ENCODE measurements at regions not wholly inside any gene's neighbourhood (a gene's known extent, or its start where the extent isn't known, plus 50 kb on each side); places are given as distances from the start of the nearest gene placed in this dataset.
A peak's percentile ranks its signal among the peaks of the same experiment; 100 is the strongest.
"Not testable (repeated sequence)": the region's sequence is repeated elsewhere in the genome, so short reads cannot be mapped to it uniquely, and the experiment has no call there.

GRCh38 chr3:169029674-169030285 is 633.7 kb downstream of the MECOM start:
- no peak for DNase-seq

GRCh38 chr3:169028716-169029115 is 634.8 kb downstream of the MECOM start:
- DNase-seq, result no peak

DNA sequence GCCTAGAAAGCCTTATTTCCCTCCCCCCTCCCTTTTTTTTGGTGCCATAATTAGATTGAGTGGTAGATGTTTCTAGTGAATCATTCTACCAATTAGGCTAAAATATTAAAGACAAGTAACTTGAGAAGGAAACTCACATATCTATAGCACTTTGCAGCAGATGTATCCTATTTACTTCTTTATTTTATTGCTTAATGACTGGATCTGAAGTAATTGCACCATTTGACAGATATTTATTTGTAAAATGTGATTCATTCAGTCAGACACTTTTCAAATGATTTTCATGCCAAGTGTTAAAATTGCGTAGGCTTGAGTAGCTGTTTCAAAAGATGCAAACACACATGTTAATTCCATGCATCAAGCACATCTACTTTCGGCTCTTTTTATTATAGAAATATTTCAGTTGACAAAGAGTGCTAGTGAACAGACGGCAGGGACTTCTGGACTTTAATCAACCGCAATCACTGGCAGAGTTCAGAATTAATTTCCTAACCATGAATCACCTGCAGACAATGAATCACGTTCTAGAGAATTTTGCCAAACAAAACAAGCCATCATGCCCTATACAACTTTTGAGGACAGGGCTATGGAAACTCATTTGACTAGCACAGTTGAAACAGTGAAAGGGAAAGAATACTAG is 636.8 kb downstream of the MECOM start:
- DNase-seq, result peak; percentile 94

DNA sequence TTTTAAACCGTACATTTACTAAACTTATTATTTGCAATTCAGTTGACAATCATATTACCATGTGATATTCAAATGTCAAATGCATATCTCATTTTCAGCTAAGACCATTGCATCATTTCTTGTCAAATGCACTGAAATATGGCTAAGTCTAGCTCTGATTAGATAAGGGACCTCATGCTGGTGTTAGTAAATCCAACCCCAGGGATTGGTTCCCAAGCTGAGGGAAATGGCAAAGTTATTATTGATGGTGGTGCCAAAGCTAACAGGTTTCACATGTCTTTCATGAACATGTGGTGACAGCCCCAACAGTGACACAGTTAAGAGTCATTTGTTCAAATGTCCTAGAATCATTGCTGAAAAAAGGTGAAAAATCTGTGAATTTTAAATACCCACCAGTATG is 641.1 kb downstream of the MECOM start:
- no peak for DNase-seq

DNA sequence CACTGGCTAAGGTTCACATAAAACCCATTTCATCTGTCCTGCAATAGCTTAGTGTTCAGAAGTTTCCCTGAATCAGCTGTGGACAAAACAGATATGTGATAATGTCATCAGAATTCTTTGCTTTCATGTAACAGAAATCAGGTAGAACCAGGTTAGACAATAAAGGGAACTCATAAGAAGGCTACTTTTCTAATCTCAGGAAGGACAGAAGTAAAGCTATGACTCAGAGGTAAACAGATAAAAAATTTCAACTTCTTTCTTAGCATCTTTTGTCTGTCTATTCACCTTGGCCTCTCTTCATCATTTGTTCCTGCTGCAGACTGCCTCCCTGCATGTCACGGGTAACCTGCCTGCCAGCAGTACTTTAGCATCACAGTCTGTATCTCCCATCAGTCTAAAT is 643.1 kb downstream of the MECOM start:
- DNase-seq, result no peak

DNA sequence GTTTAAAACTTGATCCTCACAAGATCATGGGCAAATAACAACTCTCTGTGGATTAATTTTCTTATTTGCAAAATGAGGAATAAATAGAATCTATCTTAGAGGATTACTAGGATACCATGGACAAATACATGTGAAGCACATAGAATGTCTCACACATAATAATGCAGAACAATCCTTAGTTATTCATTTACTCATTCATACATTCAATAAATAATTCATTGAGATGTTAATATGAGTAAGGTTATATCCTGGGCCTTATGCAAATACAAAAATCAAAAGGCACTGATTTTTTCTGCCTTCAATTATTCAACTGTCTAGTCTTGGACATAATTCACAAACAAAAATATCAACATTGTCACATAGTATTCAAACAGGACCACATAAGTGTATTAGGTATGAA is 654.1 kb downstream of the MECOM start:
- DNase-seq, result no peak

DNA sequence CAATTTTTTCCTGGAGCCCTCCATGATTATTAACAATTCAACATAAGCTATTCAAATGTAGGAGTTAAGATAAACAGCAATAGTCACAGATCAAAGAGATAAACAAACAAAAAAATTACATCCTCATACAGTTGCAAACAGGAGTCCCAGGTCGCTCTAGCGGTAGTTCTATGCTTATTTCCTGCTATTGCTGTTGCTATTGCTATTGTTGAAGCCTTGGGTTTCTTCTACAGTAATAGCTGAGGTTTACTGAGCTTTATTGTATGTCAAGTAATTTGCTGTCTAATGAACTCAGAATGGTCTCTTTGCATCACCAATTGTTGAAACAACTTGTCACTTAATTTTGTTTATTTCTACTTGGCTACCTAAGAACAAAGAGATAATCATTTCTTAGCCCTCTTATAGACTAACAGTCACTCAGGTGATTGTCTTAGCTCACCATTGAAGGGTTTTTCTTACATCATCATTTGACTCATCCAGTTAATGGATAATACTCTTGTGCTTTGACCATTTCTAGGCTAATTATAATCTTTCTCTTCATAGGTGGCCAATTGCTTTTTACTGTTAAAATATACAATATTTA is 654.6 kb downstream of the MECOM start:
- DNase-seq, result no peak

DNA sequence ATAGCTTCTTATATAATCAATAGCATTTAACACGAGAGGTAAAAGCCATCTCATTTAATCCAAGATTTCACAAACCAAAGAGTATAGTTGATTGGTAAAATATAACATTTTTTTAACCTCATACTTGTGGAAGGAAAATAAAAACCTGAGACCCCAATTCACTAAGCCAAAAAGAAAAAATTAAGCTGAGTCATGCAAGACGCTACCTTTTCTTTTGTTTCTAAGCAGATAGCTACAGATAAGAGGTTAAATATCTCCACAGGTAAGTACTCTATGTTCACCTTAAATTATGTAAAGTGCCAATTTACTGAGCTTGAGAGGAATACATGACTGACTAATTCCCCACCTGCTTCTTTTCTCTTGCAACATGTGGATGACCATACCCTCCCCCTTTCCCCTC is 656.4 kb downstream of the MECOM start:
- DNase-seq, result no peak

DNA sequence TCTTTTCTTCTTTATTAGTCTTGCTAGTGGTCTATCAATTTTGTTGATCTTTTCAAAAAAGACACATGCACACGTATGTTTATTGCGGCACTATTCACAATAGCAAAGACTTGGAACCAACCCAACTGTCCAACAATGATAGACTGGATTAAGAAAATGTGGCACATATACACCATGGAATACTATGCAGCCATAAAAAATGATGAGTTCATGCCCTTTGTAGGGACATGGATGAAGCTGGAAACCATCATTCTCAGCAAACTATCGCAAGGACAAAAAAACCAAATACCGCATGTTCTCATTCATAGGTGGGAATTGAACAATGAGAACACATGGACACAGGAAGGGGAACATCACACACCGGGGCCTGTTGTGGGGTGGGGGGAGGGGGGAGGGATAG is 657.1 kb downstream of the MECOM start:
- not testable (repeated sequence) for DNase-seq

- DNase-seq, result peak; percentile 43
These were observed 660.8 kb downstream of the MECOM start for GRCh38 chr3:169002689-169003088.

DNA sequence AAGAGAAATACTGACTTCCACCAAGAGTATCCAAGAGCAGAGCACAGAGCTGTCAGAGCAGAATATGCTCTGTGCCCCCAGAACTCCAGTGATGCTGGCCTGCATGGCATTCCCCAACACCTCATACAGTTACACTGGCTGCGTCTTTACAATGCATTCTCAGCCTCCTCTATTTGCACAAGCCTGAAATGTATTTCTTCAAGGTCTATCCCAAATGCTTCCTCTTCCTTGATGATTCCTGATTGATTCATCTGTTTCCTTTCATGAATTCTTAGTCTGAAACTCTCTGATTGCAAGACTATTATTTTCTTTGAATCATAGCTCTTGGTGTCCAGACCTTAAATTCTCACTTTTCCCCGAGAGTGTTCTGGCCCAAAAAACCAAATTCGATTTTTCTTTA is 664.7 kb downstream of the MECOM start:
- peak; percentile 59 for DNase-seq

DNA sequence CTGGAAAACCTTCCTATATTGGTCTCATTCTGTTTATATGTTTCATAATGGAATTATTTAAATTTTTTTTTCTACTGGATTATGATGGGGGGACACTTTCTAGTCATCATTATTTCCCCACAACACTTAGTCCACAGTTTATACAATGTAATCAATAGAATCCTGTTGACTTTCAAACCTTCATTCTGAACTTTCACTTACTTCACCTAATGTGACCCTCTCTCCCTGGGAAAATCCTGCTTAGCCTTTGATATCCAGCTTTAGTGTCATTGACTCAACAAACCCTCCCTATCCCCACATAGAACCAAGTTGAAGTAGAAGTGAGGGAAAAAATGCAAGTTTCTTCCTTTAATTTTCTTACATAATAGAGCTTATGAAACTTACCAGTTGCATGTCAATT is 666.0 kb downstream of the MECOM start:
- DNase-seq, result no peak

GRCh38 chr3:168996622-168997021 is 666.9 kb downstream of the MECOM start:
- DNase-seq, result no peak

GRCh38 chr3:168995129-168995528 is 668.4 kb downstream of the MECOM start:
- DNase-seq, result no peak

- DNase-seq, result peak; percentile 13
These were observed 671.7 kb downstream of the MECOM start for GRCh38 chr3:168991803-168992202.

DNA sequence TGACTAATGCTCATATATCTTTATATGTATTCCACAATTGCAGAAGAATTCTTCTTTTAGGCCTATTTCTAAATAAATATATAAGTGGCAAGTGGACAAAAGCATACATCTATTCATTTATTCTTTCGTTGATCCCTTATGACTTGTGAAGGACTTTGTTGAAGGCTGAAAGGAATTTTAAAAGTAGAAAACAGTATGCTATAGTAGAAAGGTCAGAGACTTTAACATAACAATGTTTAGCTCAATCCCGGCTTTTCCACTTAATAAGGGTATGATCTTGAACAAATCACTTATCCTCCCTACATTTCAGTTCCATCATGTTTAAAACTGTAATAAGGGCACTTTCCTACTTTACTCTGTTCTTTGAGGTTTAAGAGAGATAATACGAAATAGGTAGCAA is 672.9 kb downstream of the MECOM start:
- no peak for DNase-seq

- no peak for DNase-seq
These were observed 673.4 kb downstream of the MECOM start for GRCh38 chr3:168990134-168990533.

GRCh38 chr3:168989396-168989795 is 674.1 kb downstream of the MECOM start:
- peak; percentile 58 for DNase-seq

DNA sequence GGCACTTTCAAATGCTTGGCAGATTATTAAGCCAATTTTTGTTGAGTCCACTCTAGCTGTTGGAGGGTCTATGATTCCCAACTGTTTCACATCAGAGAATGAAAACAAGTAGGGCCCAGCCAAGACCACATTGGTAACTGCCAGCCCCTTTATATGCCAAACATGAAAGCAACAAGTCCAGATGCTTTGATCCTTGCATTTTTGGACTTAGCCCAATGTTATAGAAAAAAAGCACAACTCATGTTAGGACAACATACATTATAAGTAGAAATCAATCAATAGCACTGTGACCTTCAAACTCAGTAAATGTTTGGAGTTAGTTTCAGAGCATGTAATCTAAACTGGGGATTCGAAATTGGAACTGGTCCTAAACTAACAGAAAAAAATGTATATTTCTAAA is 674.7 kb downstream of the MECOM start:
- no peak for DNase-seq

DNA sequence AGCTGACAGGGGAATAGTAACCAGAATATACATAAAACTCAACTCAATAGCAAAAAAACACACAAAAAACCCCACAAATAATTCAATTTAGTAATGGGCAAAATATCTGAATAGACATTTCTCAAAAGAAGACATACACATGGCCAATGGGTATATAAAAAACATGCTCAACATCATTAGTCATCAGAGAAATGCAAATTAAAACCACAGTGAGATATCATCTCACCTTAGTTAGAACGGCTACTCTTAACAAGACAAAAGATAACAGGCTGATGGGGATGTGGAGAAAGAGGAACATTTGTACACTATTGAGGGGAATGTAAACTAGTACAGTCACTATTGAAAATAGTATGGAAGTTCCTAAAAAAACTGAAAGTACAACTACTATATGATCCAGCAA is 678.6 kb downstream of the MECOM start:
- no peak for DNase-seq

- no peak for DNase-seq
These were observed 680.5 kb downstream of the MECOM start for GRCh38 chr3:168983046-168983445.

- DNase-seq, result no peak
These were observed 682.1 kb downstream of the MECOM start for GRCh38 chr3:168981396-168981795.

DNA sequence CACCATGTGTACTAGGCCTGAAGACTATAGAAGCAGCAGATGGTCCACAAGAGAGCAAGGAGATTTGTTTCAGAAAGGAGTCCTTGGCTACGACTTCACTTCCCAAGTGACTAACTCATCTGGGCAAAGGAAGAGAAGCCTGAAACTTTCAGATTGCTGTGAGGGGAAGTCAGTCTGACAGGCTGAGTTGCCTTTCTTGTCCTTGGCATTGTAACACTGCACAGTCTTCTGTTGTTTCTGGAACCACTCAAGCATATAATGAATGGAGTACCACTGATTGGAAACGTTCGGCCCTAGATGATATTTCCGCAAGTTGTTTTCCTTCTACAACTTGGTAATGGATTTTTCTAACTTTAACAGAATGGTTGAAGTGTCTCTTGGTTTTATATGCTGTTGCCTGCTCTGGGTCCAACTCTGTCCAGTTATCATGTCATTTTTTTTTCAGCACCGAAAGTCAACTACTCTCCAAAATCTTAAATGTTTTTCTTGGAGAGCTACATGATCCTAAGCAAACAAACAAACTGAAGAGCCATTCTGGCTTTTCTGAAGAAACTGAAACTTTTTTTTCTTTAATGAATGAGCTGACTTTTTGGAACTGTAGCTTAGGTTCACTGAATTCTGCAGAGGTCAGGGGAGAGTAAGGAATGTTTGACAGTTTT is 685.7 kb downstream of the MECOM start:
- peak; percentile 61 for DNase-seq

DNA sequence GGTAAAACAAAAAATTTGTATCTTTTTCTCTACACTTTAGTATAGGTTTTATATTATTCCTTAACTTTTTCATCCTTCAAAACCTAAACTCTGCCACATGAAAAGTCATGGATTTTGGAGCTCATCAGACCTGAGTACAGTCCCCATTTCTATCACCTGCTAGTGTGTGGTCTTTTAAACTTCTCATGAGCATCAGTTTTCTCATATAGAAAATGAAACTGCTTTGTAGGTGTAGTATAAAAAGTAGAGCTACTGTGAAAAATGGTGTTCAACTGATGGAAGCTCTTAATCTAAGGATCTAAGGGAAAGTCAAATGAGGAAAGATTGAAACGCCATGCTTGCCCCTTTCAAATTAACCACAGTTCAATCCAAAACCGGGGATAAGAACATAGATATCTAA is 686.5 kb downstream of the MECOM start:
- no peak for DNase-seq
